HG02642 (cell line): ENCODE measurements at regions not wholly inside any gene's neighbourhood (a gene's known extent, or its start where the extent isn't known, plus 50 kb on each side); places are given as distances from the start of the nearest gene placed in this dataset.

ENCODE experiments used
- ATAC-seq: cut with Tn5 transposase; IDR thresholded peaks from one replicate; pipeline ENCODE4 v1.9.1; 2021; ENCODE audit warnings: mild to moderate bottlenecking; ENCODE audit not compliant: unreplicated experiment, poor library complexity

GRCh38 chr15:96413657-96414056, 83.2 kb downstream of the NR2F2 start:
- ATAC-seq: no peak

DNA sequence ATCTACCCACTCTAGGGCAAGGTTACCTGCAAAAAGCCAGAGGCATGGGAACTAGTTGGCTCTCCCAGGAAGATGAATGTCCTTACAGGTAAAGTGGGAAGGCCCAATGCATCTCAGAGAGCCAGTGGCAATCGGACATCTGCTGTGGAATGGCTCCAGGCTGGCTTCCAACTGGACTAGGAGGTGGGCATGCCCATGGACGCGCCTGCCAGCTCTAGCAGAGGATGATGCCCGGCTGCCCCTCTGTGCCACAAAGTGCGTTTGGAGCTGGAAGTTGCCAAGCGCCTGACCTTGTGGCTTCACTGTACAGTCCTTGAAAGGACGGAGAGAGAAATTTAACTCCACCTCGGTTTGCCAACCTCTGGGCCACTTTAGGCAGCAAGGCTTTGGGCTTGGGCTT, 84.4 kb downstream of the NR2F2 start:
- no peak for ATAC-seq

GRCh38 chr15:96415513-96416217, 85.2 kb downstream of the NR2F2 start:
- no peak for ATAC-seq

DNA sequence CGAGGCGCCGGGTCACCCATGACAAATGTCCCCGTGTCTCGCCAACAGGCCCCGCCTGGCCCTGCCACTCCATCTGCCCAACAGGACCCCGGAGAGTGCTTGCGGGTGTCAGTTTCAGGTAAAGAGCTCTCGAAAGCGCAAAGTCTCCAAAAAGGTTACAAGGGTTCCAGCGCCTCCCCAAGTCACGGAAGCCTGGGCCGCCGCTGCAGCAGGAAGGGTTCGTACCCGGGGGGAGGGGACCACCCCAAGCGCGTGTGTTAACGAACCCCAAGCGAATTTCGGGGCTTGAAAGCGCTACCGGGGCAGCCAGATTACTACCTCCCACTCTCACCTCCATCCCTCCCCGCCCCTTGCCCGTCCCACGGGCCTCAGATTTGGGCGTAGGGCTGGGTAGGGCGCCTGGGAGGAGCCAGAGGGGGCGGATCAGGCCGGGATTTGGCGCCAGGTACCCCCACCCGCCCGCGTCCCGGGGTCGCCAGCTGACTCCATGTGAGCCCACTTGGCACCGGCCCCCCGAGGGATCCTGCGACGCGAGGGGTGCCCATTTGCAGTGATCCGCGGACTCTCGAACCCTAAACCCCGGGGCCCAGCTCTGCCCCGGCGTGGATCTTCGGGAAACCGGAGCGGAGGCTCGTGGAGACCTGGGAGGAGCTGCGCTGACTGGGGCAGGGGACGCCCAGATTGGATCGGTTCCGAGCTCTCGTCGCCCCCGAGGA, 85.9 kb downstream of the NR2F2 start:
- no peak for ATAC-seq

DNA sequence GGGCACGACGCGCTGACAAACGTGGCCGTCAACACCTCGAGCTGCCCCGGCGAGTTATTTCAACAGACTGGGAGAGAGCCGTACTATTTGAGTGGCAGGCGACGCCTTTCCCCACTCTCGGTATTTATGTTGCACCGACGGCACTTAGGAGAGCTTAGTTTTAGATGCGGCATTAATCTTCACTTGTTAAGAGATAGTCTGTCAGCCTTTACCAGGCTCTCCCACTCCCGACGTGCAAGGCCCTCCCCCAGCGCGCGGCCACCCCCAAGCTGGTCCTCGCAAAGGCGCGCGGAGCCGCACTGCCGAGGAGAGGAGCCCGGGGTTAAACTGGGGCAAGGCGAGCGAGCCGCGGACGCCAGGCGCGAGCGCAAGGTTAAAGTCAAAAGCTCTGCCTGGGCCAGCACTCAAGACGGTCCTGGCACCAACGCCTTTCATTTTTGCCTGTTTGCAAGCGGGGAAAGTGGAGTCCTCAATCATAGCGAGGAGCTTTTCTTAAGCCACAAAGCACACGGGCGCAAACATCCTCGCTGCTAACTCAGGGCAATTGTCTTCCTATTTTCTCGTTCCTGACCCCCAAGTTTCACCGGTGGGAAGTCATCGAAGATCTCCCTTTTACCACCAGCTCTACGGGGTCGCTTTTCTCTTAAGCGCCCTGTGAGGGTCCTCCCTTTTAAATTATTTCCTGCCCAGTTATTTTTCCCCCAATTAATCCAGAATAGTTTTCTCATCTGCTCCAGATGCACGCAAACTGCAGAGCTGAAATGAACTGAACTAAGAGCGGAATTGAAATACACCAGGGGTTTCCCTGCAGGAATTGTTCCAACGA, 86.6 kb downstream of the NR2F2 start:
- ATAC-seq: no peak

DNA sequence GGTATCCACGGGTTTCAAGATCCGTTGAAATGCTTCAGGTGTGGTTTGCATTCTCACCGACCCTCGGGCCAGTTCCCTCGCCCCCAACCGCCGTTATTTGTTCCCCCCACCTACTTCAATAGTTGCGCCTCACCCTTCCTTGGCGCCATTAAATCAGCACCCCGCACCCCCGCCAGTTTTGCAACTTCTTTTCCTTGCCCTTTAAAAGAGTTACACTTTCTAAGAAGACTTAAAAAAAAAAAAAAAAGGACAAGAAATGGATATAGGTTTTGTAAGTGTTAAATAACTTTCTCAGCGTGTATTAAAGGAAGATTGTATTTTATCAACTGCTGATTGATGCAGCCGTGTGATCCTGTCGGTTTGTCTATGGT, 87.2 kb downstream of the NR2F2 start:
- ATAC-seq: no peak

- no peak for ATAC-seq
Measured at GRCh38 chr15:96418146-96418545, 87.6 kb downstream of the NR2F2 start.

GRCh38 chr15:96421178-96421601, 90.7 kb downstream of the NR2F2 start:
- no peak for ATAC-seq

GRCh38 chr15:96422125-96422524, 91.6 kb downstream of the NR2F2 start:
- ATAC-seq: no peak

DNA sequence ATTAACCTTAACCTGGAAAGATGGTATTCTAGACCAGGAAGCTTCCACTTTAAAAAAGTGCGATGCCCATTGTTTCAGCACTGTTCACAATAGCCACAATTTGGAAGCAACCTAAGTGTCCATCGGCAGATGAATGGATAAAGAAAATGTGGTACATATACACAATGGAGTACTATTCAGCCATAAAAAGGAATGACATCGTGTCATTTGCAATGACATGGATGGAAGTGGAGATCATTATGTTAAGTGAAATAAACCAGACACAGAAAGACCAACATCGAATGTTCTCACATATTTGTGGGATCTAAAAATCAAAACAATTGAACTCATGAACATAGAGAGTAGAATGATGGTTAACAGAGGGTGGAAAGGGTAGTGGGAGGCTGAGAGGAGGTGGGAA, 94.2 kb downstream of the NR2F2 start:
- no peak for ATAC-seq

DNA sequence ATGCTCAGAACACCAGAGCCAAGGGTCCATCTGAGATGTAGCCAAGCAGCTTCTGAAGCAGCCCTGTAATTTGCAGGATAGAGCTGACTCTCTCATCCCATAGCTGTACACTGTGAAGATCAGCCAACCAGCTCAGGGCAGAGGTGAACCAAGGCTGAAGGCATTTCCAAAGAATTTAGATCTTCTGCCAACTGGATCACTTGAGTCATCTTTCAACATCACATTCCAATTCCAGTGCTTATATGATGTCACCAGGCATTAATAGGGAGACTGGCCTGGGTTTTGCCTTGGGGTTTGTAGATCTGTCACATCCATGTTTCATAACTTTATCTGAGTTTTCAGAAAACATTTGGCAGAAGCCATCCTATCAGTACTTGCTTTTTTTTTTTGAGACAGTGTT, 98.2 kb downstream of the NR2F2 start:
- no peak for ATAC-seq

- ATAC-seq: no peak
Measured at GRCh38 chr15:96431786-96432185, 101.3 kb downstream of the NR2F2 start.

- no peak for ATAC-seq
Measured at GRCh38 chr15:96435022-96435421, 104.5 kb downstream of the NR2F2 start.

GRCh38 chr15:96435841-96436240, 105.3 kb downstream of the NR2F2 start:
- no peak for ATAC-seq

- ATAC-seq: no peak
Measured at GRCh38 chr15:96440978-96441377, 110.5 kb downstream of the NR2F2 start.

GRCh38 chr15:96442076-96442475, 111.6 kb downstream of the NR2F2 start:
- ATAC-seq: no peak

- ATAC-seq: no peak
Measured at GRCh38 chr15:96444865-96445264, 114.4 kb downstream of the NR2F2 start.

- ATAC-seq: no peak
Measured at GRCh38 chr15:96448923-96449322, 118.4 kb downstream of the NR2F2 start.

DNA sequence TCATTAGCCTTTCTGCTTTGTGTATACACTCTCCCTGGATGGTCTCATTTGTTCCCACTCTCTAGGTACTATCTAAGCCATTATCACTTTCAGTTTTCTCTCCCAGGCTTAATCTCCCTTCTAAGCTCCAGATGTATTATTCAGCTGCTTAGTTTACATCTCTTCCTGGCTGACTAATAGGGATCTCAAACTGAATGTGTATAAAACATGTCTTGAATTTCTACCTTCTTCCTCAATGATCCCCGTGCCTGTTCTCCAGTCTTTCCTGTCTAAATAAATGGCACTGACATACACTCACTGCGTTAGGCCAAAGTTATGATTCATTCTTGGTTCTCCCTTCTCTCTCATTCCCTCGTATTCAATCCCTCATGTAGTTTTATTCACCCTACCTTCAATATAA, 127.3 kb downstream of the NR2F2 start:
- ATAC-seq: no peak

GRCh38 chr15:96460106-96460505, 129.6 kb downstream of the NR2F2 start:
- no peak for ATAC-seq
